Suppressor macrophage (primary cell): ENCODE measurements at regions not wholly inside any gene's neighbourhood (a gene's known extent, or its start where the extent isn't known, plus 50 kb on each side); places are given as distances from the start of the nearest gene placed in this dataset.
"Not testable (repeated sequence)": the region's sequence is repeated elsewhere in the genome, so short reads cannot be mapped to it uniquely, and the experiment has no call there.

Source experiments
- DNase-seq, 4 experiments: peaks; one replicate each; pipeline ENCODE4 v3.0.0-alpha.2; 2020 to 2022

DNA sequence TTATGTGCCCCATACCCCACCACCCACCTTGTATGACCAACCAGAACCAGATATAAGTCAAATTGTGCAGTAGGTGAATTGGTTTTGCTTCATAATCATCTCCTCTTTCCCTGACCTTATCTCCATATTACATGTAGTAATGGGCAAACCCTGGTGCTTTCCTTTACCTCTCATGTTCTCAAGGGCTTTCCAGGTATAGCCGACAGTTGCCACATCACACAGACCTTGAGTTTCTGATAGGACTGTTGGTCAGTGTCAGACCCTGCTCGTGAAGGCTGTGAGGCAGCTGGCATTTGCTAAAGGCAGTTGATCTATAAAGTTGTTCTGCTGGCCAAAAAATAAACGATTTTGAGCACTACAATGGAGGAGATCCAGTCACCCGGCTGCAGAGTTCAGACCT is 145.9 kb downstream of the ALX1 start:
- DNase-seq: no peak

DNA sequence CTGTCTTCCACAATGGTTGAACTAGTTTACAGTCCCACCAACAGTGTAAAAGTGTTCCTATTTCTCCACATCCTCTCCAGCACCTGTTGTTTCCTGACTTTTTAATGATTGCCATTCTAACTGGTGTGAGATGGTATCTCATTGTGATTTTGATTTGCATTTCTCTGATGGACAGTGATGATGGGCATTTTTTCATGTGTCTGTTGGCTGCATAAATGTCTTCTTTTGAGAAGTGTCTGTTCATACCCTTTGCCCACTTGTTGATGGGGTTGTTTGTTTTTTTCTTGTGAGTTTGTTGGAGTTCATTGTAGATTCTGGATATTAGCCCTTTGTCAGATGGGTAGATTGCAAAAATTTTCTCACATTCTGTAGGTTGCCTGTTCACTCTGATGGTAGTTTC is 153.1 kb downstream of the ALX1 start:
- DNase-seq: not testable (repeated sequence)

DNA sequence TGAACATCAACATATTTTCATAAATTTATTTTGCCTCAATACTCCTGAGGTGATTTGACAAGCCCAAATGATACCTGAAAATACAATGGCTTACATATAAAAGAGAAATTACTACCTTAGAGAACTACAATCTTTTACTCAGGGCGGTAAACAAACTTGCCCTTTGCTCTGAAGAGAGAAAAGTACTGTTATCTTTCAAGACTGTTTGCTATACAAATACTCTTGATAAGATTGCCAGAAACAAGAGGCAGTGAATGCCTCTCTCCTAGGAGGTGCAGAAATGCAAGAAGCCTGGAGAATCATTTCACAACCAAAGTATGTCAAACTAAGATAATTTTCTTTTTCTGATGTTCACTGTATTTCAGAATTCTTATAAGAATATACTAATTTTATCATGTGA is 160.3 kb downstream of the ALX1 start:
- no peak for DNase-seq

DNA sequence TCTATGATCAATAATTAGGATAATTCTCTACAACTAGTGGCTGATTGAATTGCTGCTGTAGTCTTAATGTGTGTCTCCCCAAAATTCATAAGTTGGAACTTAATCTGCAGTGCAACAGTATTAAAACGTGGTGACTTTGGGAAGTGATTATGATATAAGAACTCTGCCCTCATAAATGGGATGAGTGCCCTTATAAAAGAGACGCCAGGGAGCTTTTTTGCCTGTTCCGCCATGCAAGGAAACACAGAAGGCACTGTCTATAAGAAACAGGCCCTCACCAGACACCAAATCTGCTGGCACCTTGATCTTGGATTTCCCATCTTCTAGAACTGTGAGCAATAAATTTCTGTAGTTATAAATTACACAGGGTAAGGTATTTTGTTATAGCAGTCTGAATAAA is 161.0 kb downstream of the ALX1 start:
- no peak for DNase-seq

DNA sequence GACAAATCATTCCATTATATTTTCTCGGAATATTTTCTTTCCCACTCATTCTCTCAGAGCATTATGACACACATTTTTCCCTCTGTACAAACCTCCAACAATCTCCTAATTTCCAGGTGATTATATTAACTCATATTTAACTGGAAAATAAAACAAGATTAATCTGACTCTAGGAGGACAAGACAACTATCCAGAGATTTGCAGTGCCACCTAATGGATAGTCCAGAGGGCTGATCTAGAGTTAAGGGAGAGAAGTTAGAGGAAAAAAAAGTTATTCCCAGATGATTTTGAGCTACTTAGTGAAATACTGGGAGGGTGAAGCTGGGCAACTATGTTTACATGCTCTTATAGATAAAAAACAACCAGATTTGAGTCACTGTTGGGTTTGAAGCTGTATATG is 161.7 kb downstream of the ALX1 start:
- DNase-seq: no peak

DNA sequence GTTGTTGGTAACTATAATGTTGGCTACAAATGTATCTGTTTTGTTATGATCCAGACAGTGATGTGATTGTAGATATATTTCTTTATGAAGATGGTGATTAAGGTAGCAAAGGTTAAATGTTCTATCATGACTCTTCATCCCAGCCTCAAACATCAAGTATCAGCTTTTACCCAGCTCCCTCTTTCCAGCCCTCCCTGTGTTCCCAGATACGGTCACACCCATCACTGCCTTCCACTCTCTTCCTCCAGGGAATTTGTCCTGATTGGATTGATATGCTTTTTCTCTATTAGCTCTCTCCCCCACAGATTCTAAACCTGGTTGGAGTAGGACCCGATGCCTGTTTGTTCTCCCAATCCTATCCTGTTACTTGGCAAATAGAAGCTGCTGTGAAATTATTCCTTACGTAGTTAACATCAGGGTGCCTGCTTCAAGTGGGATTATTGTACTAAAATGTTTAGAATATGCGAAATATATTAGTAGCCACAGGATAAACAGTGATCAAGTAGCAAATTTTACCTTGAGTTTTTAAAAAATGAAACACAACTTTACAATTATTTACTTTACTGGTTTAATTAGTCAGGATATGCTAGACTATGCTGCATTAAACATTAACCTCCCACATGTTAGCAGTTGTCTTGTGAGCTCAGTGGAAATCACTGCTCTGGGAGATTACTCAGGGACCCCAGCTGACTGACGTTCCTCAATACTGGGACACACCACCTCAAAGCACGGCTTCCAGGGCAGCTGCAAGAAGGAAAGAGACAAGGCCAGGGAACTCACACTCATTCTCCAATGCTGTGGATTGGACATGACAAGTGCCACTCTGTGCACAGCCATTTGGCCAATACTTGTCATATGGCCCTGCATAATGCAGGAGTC is 165.3 kb downstream of the ALX1 start:
- no peak for DNase-seq

DNA sequence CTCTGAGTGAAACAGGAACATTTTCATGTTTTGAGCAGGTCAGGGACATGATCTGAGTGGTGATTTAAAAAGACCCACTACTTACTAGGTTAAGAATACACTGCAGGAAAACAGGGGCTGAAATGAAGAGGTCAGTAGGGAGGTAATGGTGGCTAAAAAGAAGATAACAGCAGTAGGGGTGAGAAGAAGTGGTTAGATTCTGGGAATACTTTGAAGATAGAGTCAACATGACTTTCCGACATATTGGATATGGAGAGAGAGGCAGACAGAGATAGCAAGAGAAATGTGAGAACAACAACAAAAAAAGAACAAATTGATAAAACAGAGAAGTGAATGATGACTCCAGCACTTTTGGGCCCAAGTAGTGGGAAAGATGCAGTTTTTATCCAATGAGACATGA is 168.0 kb downstream of the ALX1 start:
- no peak for DNase-seq

DNA sequence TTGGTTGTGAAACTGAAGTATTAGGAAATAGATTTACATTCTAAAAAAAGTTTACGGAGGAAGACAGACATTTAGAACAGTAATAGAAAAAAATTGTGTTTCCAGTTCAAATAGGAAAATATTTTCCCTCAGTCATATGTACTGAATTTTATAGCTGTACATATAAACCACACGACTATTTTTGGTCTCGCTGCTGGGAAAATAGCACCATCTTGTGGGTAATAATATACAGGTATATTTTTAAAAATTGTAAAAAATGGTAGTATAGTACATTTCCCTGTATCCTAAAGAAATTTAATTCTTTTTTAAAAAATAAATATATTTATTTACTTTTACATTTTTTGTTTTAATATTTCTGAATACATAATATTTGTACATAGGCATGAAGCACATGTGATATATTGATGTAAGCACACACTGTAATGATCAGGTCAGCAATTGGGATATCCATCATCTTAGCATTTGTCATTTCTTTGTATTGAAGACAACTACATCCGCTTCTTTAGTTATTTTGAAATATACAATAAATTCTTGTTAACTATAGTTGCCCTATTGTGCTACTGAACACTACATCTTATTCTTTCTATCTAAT is 168.6 kb downstream of the ALX1 start:
- DNase-seq: peak in 2 of 4 experiments; percentile 14 to 34

DNA sequence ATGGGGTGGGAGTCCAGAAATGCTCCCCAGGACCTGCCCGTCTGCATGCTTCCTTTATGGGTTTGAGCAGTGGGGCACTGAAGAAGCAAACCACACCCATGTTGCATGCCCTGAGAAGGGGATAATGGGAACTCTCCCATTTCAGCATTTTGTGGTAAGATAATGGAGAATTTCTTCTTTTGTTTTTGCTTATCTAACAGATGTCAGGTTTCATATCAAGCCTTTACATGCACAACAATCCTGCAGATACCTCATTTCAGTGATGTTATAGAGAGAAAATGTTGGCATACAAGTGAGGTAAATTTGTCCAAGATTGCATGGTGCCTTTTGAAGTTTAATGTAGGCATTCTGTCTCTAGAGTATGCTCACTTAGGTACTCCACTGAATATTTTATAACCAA is 177.0 kb downstream of the ALX1 start:
- no peak for DNase-seq

DNA sequence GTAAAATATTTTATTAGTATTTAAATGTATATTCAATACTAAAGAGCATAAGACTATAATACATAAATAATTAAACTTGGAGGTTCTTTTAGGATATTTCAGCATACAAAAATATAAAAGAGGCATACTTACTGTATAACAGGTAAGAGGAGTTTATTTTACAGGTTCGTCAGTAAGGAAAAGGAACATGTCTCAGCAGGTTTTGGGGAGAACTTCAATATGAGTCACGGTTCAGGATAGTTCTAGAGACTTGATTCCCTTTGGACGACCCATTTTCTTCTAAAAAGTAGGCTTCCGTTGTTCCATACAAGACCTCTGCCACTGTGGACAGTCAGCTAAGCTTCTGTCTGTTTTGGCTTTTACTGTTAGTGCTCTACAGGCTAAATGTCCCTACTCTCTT is 181.1 kb downstream of the ALX1 start:
- DNase-seq: no peak

DNA sequence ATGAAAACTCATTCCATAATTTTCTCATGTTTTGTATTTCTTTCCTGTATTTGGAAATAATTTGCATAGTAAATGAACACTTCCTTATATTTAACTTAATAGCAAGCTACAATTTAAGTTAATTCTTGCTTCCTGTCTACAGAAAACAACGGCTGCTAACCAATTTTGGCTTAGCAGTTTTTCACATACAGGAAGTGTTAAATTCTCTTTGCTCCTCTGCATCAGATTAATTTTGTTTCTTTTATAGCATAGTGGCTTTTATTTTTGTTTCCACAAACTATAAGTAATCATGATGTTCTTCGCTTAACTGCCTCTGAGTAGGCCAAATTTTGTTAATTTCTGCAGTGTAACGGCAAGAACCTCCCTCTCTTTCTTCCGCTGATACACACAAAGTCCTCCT is 182.9 kb downstream of the ALX1 start:
- no peak for DNase-seq

DNA sequence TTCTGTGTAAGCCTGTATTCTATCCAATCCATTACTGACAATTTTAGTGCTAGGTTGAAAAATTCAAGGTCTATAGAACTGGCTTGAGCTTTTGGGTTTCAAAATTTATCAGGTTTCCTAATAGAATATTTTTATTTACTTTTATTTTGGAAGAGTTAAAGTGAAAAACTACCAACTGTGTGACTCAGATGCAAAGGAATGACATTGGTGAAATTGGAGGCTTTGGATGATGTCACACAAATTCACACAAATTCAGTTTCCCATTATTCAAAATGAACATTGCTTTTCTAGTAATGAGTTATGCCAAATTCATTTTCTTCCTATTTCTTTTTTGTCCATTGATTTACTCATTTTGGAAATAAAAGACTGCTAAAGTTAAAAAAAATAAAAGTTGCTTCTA is 186.9 kb downstream of the ALX1 start:
- DNase-seq: no peak

DNA sequence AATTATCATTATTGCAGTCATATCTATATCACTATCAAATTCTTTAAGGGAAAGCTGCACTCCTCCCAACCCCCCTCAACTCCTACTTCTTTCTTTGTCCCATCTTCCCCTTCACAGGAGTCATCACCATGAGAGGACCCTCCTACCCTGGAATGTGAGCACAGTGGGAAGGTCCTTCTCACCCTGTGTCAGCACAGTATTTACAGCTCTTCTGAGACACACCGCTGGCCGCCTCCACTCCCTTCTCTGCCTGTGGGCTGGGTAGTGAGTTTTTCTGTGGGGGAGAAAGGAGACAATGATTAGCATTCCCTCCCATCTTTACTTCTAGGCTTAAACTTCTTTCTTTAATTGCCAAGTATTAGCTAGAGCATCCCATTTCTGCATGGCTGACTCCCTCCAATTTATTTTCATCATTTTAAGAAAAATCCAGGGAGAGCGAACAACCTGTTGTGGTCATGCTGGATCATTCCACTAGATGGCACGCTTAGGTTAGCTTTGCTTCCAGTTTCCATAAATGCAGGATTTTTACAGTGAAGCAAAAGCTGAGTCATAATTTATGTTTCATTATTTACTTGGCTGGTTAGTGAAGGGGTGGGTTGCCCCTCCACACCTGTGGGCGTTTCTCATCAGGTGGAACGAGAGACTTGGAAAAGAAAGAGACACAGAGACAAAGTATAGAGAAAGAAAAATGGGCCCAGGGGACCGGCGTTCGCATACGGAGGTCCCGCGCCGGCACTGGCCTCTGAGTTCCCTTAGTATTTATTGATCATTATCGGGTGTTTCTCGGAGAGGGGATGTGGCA is 188.5 kb downstream of the ALX1 start:
- DNase-seq: peak; percentile 55 to 78 (median 70)

DNA sequence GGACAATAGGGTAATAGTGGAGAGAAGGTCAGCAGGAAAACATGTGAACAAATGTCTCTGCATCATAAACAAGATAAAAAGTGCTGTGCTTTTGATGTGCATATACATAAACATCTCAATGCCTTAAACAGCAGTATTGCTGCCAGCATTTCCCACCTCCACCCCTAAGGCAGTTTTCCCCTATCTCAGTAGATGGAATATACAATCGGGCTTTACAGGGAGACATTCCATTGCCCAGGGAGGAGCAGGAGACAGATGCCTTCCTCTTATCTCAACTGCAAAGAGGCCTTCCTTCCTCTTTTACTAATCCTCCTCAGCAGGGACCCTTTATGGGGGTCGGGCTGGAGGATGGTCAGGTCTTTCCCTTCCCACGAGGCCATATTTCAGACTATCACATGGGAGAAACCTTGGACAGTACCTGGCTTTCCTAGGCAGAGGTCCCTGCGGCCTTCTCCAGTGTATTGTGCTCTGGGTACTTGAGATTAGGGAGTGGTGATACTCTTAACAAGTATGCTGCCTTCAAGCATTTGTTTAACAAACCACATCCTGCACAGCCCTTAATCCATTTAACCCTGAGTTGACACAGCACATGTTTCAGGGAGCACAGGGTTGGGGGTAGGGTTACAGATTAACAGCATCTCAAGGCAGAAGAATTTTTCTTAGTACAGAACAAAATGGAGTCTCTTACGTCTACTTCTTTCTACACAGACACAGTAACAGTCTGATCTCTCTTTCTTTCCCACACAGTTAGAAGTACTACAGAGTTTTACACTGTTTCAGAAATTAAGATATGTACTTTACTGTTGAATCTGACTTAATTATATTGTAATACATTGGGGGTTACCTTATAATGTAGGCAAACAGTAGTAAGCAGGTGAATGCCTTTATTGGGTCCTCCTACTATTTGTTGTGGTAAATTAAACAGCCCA is 189.4 kb downstream of the ALX1 start:
- DNase-seq: not testable (repeated sequence)

DNA sequence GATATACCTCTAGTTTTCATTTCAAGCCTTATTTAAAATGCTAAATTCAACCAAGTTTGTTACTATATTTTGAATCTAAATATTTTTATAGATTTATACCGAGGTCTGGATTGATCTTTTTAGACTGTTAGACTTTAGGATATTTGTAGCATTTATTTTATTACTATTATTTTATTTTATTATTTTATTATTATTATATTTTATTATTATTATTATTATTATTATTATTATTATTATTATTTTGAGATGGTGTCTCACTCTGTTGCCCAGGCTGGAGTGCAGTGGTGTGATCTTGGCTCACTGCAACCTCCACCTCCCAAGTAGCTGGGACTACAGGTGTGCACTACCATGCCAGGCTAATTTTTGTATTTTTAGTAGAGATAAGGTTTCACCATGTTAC is 195.3 kb downstream of the ALX1 start:
- not testable (repeated sequence) for DNase-seq

DNA sequence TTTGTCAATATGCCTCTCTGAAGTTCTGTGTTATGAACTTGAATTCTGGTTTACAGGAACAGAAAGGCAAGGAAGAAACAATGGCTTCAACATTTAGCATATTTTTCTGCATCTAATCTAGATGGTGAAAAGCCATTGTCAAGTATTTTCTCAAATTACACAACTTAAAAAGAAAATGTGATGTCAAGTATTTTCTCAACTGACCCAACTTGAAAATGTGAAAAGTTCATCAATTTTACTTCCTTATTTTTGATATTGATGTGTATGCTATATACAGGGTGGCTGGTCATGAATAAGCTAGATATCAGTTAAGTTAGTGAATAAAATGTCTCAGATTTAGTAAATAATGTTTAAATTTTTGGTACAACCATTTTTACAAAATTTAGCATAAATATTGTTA is 196.7 kb downstream of the ALX1 start:
- DNase-seq: peak in 2 of 4 experiments; percentile 62 to 67

DNA sequence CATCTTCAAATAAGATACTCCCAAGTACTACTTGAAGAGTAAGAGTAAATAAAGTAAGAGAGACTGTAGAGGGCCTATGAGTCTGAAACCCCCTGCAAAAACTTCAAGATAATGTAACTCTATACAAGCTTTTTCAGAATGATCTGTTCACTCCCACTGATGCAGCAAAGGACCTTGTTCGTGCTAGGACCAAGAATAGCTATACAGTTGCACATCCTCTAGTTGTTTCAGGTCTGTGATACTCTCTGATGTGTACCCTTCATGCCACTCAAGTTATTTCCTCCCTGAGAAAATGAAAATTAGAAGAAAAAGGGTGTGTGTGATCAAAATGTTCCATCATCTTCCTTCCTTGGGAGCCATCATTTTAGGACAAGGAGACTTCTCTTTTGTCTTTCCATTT is 204.4 kb downstream of the ALX1 start:
- DNase-seq: no peak

DNA sequence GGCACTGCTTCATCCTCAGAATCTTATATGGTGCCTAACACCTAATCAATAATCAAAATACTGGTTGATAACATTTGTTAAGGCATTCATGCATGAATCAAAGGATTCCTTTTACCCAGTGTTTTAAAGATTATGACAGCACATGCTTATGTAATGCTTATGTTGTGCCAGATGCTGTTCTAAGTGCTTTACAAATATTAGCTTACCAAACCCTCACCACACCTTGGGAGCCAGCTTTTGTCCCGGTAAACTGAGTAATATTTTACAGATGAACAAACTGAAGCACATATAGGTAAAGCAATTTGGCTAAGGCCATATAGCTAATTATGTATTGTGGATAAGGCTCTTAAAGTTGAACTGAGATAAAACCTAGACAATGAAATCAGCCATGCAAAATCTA is 209.2 kb downstream of the ALX1 start:
- no peak for DNase-seq

DNA sequence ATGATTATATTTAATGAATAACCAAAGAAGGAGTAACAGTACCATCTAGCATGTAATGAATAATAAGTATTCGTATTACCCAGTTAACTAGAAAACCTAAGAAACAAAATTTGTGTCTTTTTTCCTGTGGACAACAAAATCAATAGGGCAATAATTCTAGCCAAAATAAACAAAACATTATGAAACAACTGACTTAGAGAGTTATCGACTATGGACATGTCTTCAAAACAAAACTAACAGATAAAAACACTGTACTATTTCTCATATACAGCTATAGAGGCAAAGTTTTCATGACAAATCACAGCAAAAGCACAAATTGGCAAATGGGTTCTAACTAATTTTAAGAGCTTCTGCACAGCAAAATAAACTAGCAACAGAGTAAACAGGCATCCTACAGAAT is 224.1 kb downstream of the ALX1 start:
- DNase-seq: no peak

DNA sequence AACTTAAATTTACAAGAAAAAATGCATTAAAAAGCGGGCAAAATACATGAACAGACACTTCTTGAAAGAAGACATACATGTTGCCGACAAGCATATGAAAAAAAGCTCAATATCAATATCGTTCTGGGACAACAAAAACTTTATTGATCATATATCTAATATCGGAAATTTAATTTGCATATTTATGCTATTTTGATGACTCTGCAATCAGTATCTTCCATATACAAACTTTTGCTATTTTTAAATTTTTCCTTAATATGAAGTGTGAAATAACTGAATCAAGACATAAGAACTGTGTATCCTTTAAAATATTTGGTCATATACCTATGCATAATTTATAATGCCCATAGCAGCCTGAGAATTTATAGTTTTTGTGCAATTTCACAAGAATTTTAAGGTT is 224.6 kb downstream of the ALX1 start:
- no peak for DNase-seq

DNA sequence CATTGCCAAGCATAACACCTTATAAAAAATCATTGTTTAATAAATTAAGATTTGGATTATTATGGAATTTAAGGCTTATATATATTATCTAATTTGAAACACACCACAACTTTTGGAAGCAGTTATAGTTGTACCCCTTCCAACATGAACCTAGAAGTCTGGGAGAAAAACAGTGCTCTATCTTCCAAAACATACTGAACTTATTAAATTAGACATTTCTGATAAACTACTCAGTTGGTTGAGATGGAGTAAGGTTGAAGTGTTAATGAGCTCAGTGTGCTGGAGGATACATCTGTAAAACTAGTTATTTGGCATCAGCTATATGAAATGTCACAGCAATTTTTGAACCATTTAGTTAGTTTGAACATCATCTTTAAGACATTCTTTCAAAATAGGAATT is 227.4 kb downstream of the ALX1 start:
- DNase-seq: no peak

DNA sequence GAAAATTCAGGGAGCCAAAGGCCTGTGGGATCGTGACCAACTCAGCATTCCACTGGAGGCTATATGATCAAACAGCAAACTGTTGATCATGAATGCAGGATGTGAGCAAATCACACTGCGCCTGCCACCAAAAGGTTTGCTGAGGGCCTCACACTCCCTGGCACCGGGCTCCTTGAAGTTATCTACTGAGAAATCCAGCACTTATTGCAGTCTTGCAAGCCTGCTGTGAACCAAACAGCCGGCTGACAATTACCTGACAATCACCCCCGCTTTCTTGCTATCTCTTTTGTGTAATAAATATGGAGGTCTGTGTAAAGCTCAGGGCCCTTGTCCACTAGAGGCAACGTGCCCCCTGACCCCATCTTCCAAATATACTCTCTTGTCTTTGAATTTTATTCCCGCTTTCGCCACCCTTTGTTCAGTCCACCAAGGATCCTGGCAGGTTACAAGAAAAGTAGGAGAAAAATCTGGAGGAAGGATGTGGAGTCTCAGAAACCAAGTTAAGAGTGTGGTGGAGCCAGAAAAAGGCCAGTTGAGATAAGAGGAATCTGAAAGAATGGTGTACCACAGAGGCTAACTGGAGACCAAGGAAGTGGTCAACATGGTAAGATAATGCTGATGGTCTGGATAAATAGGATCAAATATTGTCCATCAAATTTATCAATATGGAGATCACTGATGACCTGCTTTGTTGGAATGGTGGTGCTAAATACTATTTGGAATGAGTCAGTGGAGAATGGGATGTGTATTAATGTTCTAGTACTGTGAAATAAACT is 229.2 kb downstream of the ALX1 start:
- no peak for DNase-seq
